H7 (cell line): ENCODE measurements at regions not wholly inside any gene's neighbourhood (a gene's known extent, or its start where the extent isn't known, plus 50 kb on each side); places are given as distances from the start of the nearest gene placed in this dataset.
"Not testable (repeated sequence)": the region's sequence is repeated elsewhere in the genome, so short reads cannot be mapped to it uniquely, and the experiment has no call there.

Source experiments
- DNase-seq: peaks from one replicate; pipeline ENCODE4 v3.0.0; 2012
- H3K27me3 ChIP-seq: 2 replicates; pipeline ENCODE4 v1.6.0; 2011; ENCODE audit warnings: mild to moderate bottlenecking, low read length; ENCODE audit not compliant: control insufficient read depth, insufficient read depth
- H3K36me3 ChIP-seq: replicated peaks from 2 replicates; pipeline ENCODE4 v1.5.1; 2011; ENCODE audit warnings: low read length; ENCODE audit not compliant: control insufficient read depth, insufficient read depth
- H3K4me3 ChIP-seq: 2 replicates; pipeline ENCODE4 v1.5.1; 2011; ENCODE audit warnings: low read depth, mild to moderate bottlenecking, control low read depth, low read length, moderate library complexity; ENCODE audit not compliant: insufficient read depth

DNA sequence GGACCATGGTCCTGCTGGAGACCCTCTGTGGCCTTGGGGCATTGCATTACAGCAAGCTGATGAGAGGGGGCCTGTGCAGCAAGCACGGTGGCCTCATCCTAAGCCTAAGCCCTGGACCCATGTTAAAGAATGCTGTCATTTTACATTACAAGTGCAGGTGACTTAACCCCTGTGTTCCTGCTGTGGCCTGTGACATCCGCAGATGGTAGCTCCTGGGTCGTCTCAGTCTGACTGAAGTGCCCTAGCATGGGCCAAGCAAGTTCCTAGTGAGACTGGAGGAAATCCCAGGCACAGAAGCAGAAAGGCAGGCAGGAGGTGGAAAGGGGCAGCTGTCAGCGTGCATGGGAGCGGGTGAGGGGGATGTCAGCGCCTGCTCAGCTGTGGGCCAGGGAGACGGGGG, 252.4 kb downstream of the FNDC1 start:
- Histone ChIP-seq H3K27me3 (no peaks in the 10 kb centered on the region), H3K36me3 (no peaks in the 10 kb centered on the region), H3K4me3 (no peak overlapping the region)
- no peak for DNase-seq

DNA sequence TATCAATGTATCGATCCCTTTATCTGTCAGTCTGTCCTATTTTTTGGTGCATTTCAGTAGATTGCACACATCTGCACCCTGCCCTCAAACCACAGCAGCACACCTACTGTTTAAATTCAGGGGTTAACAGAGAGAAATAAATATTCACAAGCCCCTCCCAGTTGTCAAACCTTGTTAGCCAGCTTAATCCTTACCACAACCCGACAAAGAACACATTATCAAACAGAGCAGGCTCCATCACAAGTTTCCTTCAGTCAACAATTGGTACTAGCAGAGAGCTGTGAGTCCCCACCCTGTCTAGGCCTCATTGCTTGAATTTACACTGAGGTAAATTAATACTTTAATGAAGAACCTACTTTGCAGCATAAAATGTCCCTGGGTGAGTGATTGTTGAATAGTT, 249.8 kb downstream of the FNDC1 start:
- no peaks in the 10 kb centered on the region for H3K27me3 ChIP-seq
- H3K36me3 ChIP-seq = no peaks in the 10 kb centered on the region
- DNase-seq = no peak
- H3K4me3 ChIP-seq = no peak overlapping the region

GRCh38 chr6:159416891-159417560, 247.8 kb downstream of the FNDC1 start:
- Histone ChIP-seq H3K36me3 (no peaks in the 10 kb centered on the region), H3K4me3 (no peak overlapping the region), H3K27me3 (no peaks in the 10 kb centered on the region)
- DNase-seq = no peak

DNA sequence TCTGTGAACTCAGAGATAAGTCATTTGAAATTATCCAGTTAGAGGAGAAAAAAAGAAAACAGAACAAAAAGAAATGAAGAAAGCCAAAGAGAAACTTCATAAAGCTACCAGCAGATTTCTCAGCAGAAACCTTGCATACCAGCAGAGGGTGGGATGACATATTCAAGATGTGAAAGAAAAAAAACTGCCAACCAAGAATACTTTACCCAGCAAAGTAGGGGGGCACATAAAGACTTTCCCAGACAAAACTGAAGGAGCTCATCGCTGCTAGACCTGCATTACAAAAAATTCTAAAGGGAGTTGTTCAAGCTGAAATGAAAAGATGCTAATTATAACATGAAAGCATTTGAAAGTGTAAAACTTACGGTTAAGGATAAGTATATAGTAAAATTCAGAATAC, 246.3 kb downstream of the FNDC1 start:
- H3K4me3 ChIP-seq = no peak overlapping the region
- no peaks in the 10 kb centered on the region for H3K36me3 ChIP-seq
- H3K27me3 ChIP-seq = no peaks in the 10 kb centered on the region
- DNase-seq = no peak

- no peak overlapping the region for H3K4me3 ChIP-seq
- H3K27me3 ChIP-seq = no peaks in the 10 kb centered on the region
- DNase-seq = no peak
- no peaks in the 10 kb centered on the region for H3K36me3 ChIP-seq
These were observed 245.5 kb downstream of the FNDC1 start for GRCh38 chr6:159414711-159415110.

DNA sequence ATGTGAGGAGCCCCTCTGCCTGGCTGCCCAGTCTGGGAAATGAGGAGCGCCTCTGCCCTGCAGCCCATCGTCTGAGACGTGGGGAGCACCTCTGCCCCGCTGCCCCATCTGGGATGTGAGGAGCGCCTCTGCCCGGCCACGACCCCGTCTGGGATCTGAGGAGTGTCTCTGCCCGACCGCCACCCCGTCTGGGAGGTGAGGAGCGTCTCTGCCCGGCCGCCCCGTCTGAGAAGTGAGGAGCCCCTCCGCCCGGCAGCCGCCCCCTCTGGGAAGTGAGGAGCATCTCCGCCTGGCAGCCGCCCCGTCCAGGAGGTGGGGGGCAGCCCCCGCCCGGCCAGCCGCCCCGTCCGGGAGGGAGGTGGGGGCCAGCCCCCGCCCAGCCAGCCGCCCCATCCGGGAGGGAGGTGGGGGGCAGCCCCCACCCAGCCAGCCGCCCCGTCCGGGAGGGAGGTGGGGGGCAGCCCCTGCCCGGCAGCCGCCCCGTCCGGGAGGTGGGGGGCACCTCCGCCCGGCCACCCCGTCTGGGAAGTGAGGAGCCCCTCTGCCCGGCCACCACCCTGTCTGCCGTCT, 238.1 kb downstream of the FNDC1 start:
- not testable (repeated sequence) for H3K27me3 ChIP-seq, H3K36me3 ChIP-seq, DNase-seq, H3K4me3 ChIP-seq

DNA sequence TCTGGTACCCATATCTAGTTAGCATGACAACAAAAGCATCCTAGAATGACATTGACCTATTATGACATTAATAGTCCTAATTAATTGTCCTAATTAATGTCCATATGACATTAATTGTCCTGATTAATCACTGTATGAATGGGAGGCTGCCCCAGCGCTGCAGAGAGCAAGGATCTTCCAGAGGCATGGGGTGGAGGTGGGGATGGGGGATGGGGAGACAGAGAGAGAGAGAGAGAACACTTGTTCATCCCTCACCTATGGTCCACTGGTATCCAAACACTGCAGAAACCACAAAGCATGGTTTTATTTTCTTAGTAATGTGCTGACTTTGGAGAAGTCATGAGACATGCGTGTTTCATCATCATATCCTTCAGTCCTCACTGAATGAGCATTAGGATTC, 235.1 kb downstream of the FNDC1 start:
- H3K4me3 ChIP-seq = no peak overlapping the region
- no peaks in the 10 kb centered on the region for H3K27me3 ChIP-seq
- no peaks in the 10 kb centered on the region for H3K36me3 ChIP-seq
- DNase-seq = no peak

- H3K4me3 ChIP-seq = no peak overlapping the region
- no peak for DNase-seq
- H3K27me3 ChIP-seq = no peaks in the 10 kb centered on the region
- H3K36me3 ChIP-seq = no peaks in the 10 kb centered on the region
These were observed 231.6 kb downstream of the FNDC1 start for GRCh38 chr6:159400826-159401225.

- Histone ChIP-seq H3K36me3 (no peaks in the 10 kb centered on the region), H3K4me3 (no peak overlapping the region), H3K27me3 (no peaks in the 10 kb centered on the region)
- no peak for DNase-seq
These were observed 230.6 kb downstream of the FNDC1 start for GRCh38 chr6:159399751-159400221.

GRCh38 chr6:159398633-159399032, 229.4 kb downstream of the FNDC1 start:
- Histone ChIP-seq H3K27me3 (no peaks in the 10 kb centered on the region), H3K36me3 (no peaks in the 10 kb centered on the region), H3K4me3 (no peak overlapping the region)
- DNase-seq = no peak

DNA sequence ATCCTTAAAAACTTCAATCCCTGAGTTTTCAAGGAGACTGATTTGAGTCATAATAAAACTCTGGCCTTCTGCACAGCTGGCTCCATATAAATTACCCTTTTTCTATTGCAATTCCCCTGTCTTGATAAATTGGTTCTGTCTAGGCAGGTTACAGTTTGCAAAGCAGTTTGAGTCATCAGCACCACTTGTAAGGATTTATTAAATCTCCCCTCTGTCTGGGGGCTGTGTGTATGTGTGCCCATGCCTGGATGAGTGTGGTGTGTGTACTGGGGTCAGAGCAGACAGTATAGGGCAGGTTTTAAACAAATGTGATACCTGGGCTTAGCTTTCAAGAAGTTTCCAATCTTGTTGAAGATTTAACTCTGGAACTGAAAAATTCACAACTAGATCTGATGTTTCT, 228.6 kb downstream of the FNDC1 start:
- DNase-seq = no peak
- H3K36me3 ChIP-seq = no peaks in the 10 kb centered on the region
- no peak overlapping the region for H3K4me3 ChIP-seq
- no peaks in the 10 kb centered on the region for H3K27me3 ChIP-seq

DNA sequence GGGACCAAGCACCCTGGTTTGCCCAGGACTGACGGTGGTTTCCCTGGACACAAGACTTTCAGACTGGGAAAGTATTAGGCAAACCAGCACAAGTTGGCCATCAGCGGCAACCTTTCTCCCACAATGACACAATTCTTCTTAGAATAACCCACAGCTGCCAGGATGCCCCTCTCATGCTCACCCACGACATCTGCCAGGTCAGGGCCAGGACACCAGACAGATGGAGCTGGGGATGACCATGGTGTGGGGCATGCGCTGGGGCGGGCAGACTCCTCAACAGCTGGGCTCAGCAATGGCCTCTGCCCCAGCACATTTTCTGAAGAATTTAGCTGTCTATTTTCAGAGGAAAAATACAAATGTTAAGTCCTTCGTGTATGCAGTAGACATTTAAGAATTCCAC, 226.4 kb downstream of the FNDC1 start:
- H3K36me3 ChIP-seq = no peaks in the 10 kb centered on the region
- no peaks in the 10 kb centered on the region for H3K27me3 ChIP-seq
- H3K4me3 ChIP-seq = no peak overlapping the region
- no peak for DNase-seq

DNA sequence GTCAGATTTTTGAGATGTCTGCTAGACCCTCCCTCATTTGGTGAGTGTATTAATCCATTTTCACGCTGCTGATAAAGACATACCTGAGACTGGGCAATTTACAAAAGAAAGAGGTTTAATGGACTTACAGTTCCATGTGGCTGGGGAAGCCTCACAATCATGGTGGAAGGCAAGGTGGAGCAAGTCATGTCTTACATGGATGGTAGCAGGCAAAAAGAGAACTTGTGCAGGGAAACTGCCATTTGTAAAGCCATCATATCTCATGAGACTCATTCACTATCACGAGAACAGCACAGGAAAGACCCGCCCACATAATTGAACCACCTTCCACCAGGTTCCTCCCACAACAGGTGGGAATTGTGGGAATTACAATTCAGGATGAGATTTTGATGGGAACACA, 223.5 kb downstream of the FNDC1 start:
- not testable (repeated sequence) for DNase-seq, H3K4me3 ChIP-seq, H3K27me3 ChIP-seq, H3K36me3 ChIP-seq

DNA sequence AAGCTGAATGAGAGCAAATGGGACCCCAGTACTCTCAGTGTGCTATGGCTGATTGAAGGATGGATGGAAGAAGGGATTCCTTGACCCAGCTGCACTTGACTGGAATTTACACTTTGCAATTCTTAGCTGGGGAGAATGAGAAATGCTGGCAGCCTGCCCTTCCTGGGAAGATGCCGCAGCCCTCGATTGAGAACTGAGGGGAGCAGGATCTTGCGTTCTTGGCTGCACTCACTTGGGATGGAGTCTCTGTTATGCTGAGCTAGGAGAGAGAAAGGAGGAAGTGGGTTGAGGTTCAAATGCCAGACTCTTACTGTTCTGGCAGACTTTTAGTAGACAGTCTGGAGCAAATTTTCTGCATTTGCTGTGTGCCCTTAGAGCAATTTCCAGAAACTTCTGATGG, 221.2 kb downstream of the FNDC1 start:
- Histone ChIP-seq H3K36me3 (no peaks in the 10 kb centered on the region), H3K27me3 (no peaks in the 10 kb centered on the region), H3K4me3 (no peak overlapping the region)
- DNase-seq = no peak

DNA sequence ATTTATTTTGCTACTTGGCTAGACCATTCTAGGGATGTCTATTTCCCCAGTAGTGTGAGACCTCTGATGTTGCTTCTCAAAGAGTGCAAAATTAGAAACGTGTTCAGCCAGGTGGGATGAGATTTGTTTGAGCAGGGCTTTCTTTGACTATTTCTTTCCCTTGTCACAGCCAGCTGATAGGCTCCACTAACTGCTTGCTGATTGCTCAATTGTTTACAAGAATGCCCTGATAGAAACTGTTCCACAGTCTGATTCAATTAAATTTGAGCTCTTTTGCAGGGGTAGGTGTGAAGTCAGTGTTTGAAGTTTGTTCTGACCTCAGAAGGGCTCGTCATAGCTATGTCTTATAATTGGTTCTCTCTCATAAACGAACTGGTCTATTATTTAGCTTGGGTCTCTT, 220.5 kb downstream of the FNDC1 start:
- H3K27me3 ChIP-seq = no peaks in the 10 kb centered on the region
- DNase-seq = no peak
- H3K4me3 ChIP-seq = no peak overlapping the region
- no peaks in the 10 kb centered on the region for H3K36me3 ChIP-seq

GRCh38 chr6:159380114-159380513, 210.9 kb downstream of the FNDC1 start:
- DNase-seq = no peak
- Histone ChIP-seq H3K27me3 (no peaks in the 10 kb centered on the region), H3K36me3 (no peaks in the 10 kb centered on the region), H3K4me3 (no peak overlapping the region)
